K562 (cell line): ENCODE measurements at regions not wholly inside any gene's neighbourhood (a gene's known extent, or its start where the extent isn't known, plus 50 kb on each side); places are given as distances from the start of the nearest gene placed in this dataset.

Experiments
- ATAC-seq: fragments of 200-7000 bp; cut with Tn5 transposase; 3 replicates; pipeline ENCODE4 v1.9.1; 2020; ENCODE audit warnings: moderate library complexity
- BruUV-seq: library from RNA; stranded (reverse); fragments of 400-500 nt; replicated peaks from 2 replicates; lab custom pipeline; 2021; lab: Mats Ljungman, UMichigan
- CTCF ChIA-PET: fragments of 300-600 bp; formaldehyde crosslinking; extraction: SDS; loops from one replicate; lab custom pipeline; 2021; ENCODE audit warnings: low intra/inter-chr PET ratio; lab: Yijun Ruan, JAX
- POLR2A ChIA-PET: fragments of 300-600, 350-650 bp; sonication (Branson Sonifier 250); formaldehyde crosslinking; extraction: SDS; loops from one replicate; lab custom pipeline; 2021; ENCODE audit warnings: antibody characterized with exemption, inconsistent platforms; lab: Yijun Ruan, JAX
- DNase-seq, 4 experiments: peaks; one replicate each; pipeline versions ENCODE4 v3.0.0 to v3.0.0-alpha.2; 2011 to 2018; ENCODE audit warnings: low spot score in 3 of 4, mixed read lengths in 3 of 4; ENCODE audit errors: extremely low read depth in 1 of 4
- FAIRE-seq: peaks from 2 replicates; lab custom pipeline; 2011; peaks lifted over from hg19 to GRCh38; lab: Jason Lieb, UNC
- H2AFZ ChIP-seq: 2 replicates; pipeline ENCODE4 v1.6.0; 2011; ENCODE audit warnings: low read depth, low read length, control low read depth, inconsistent platforms
- H3K27ac ChIP-seq: fragments of 200-600 bp; 3 replicates; pipeline ENCODE4 v1.8.0; 2011; ENCODE audit warnings: low read depth, mild to moderate bottlenecking, control low read depth, inconsistent platforms, low read length, moderate library complexity, mixed read lengths; ENCODE audit errors: extremely low read depth
- H3K27me3 ChIP-seq, 2 experiments: fragments of 300-600 bp in 1 of 2; 2 replicates in 1 of 2; 3 replicates in 1 of 2; pipeline versions ENCODE4 v1.6.0 to v1.8.0; 2011; ENCODE audit warnings: inconsistent platforms in 2 of 2, low read length in 2 of 2, mild to moderate bottlenecking in 1 of 2, mixed read lengths in 1 of 2, moderate library complexity in 1 of 2; ENCODE audit not compliant: control insufficient read depth in 2 of 2, insufficient read depth in 2 of 2
- H3K36me3 ChIP-seq: fragments of 300-600 bp; 3 replicates; pipeline ENCODE4 v1.8.0; 2011; ENCODE audit warnings: mild to moderate bottlenecking, low read length, inconsistent platforms; ENCODE audit not compliant: control insufficient read depth, insufficient read depth
- H3K4me1 ChIP-seq, 2 experiments: fragments of 200-600 bp in 1 of 2; replicated peaks in 1 of 2; 2 replicates in 1 of 2; 3 replicates in 1 of 2; pipeline versions ENCODE4 v1.5.1 to v1.8.0; 2011; ENCODE audit warnings: inconsistent platforms in 2 of 2, low read length in 2 of 2, mild to moderate bottlenecking in 1 of 2, mixed read lengths in 1 of 2, moderate library complexity in 1 of 2; ENCODE audit not compliant: control insufficient read depth in 2 of 2, insufficient read depth in 2 of 2
- H3K4me2 ChIP-seq: 2 replicates; pipeline ENCODE4 v1.6.1; 2011; ENCODE audit warnings: low read length, control low read depth, inconsistent platforms, mixed read lengths; ENCODE audit not compliant: insufficient read depth
- H3K4me3 ChIP-seq: fragments of 200-600 bp; sonication (generic), shearing (Covaris generic); 2 replicates; pipeline ENCODE4 v1.5.1; 2016; ENCODE audit warnings: control low read depth, inconsistent platforms
- H3K79me2 ChIP-seq: fragments of 200-600 bp; 3 replicates; pipeline ENCODE4 v1.8.0; 2011; ENCODE audit warnings: low read length, inconsistent platforms; ENCODE audit not compliant: control insufficient read depth, insufficient read depth
- H3K9ac ChIP-seq, 2 experiments: 2 replicates each; pipeline versions ENCODE4 v1.6.0 to v1.6.1; 2011; ENCODE audit warnings: low read depth in 2 of 2, low read length in 2 of 2, control low read depth in 1 of 2, inconsistent platforms in 1 of 2, mild to moderate bottlenecking in 1 of 2, mixed read lengths in 1 of 2; ENCODE audit not compliant: insufficient read depth in 1 of 2
- H3K9me1 ChIP-seq: one replicate; pipeline ENCODE4 v1.6.0; 2011; ENCODE audit warnings: inconsistent platforms, mild to moderate bottlenecking, low read length, moderate library complexity; ENCODE audit not compliant: control insufficient read depth, insufficient read depth
- H3K9me3 ChIP-seq: replicated peaks from 2 replicates; pipeline ENCODE4 v1.5.1; 2011; ENCODE audit warnings: low read depth, low read length, inconsistent platforms; ENCODE audit not compliant: control insufficient read depth, insufficient read depth
- H4K20me1 ChIP-seq: replicated peaks from 2 replicates; pipeline ENCODE4 v1.6.1; 2011; ENCODE audit warnings: low read length, inconsistent platforms, mixed read lengths; ENCODE audit not compliant: control insufficient read depth, insufficient read depth
- BDP1 ChIP-seq: IDR thresholded peaks from 3 replicates; pipeline ENCODE4 v1.6.1; 2011; ENCODE audit not compliant: insufficient read length, insufficient read depth
- CSDE1 ChIP-seq, 2 experiments: fragments of 450-650 bp; IDR thresholded peaks; 2 replicates each; pipeline ENCODE4 v1.6.1; 2016; ENCODE audit warnings: mild to moderate bottlenecking in 1 of 2
- HNRNPUL1 ChIP-seq: fragments of 200-400 bp; formaldehyde crosslinking; IDR thresholded peaks from 2 replicates; pipeline ENCODE4 v1.6.1; 2017; ENCODE audit warnings: low read length
- KDM1A ChIP-seq, 2 experiments: fragments of 450-650 bp; IDR thresholded peaks; 2 replicates each; pipeline ENCODE4 v1.6.1; 2016; ENCODE audit warnings: mild to moderate bottlenecking in 2 of 2
- NFE2 ChIP-seq: IDR thresholded peaks from 2 replicates; pipeline ENCODE4 v1.6.1; 2014; ENCODE audit warnings: antibody characterized with exemption, low read depth
- NR2C2 ChIP-seq, 2 experiments: fragments of 200-800 bp in 1 of 2; sonication (Bioruptor generic) in 1 of 2; sonication (generic) in 1 of 2; formaldehyde crosslinking in 1 of 2; IDR thresholded peaks; 2 replicates each; pipeline versions ENCODE4 v1.6.1 to v1.8.0; 2016 to 2022; ENCODE audit warnings: mild to moderate bottlenecking in 1 of 2, missing compliant biosample characterization in 1 of 2, missing genetic modification characterization in 1 of 2, missing genetic modification reagents in 1 of 2
- NRF1 ChIP-seq, 2 experiments: fragments of 450-650 bp; IDR thresholded peaks in 1 of 2; conservative IDR thresholded peaks in 1 of 2; 2 replicates each; pipeline ENCODE4 v1.6.1; 2014; ENCODE audit warnings: mild to moderate bottlenecking in 2 of 2
- POLR2AphosphoS5 ChIP-seq: IDR thresholded peaks from 2 replicates; pipeline ENCODE4 v1.6.1; 2011; ENCODE audit warnings: mild to moderate bottlenecking, low read depth, low read length, moderate library complexity; ENCODE audit not compliant: control insufficient read depth, insufficient read depth
- PTBP1 ChIP-seq: fragments of 200-400 bp; formaldehyde crosslinking; IDR thresholded peaks from 2 replicates; pipeline ENCODE4 v1.6.1; 2017; ENCODE audit warnings: low read depth, low read length
- RNF2 ChIP-seq: sonication (generic); IDR thresholded peaks from 2 replicates; pipeline ENCODE4 v1.6.1; 2016
- ZKSCAN8 ChIP-seq: fragments of 200-800 bp; sonication (Bioruptor generic); IDR thresholded peaks from 2 replicates; pipeline ENCODE4 v1.6.1; 2016; ENCODE audit warnings: missing genetic modification characterization, missing compliant biosample characterization
- ZNF165 ChIP-seq: fragments of 250-450 bp; sonication (Bioruptor Pico); IDR thresholded peaks from 2 replicates; pipeline ENCODE4 v1.4.0; 2020; ENCODE audit warnings: borderline replicate concordance
- ZNF583 ChIP-seq: fragments of 250-450 bp; sonication (Bioruptor Pico); IDR thresholded peaks from 2 replicates; pipeline ENCODE4 v1.4.0; 2020
- ZNF668 ChIP-seq: fragments of 250-450 bp; sonication (Bioruptor Pico); IDR thresholded peaks from 2 replicates; pipeline ENCODE4 v1.8.0; 2022; ENCODE audit warnings: mild to moderate bottlenecking, inconsistent platforms
- WGBS: fragments of 100-300 bp; shearing (Covaris generic); methylation state at CpG from one replicate; pipeline ENCODE4 v1.1.6; 2016; ENCODE audit warnings: low coverage, mixed read lengths; ENCODE audit not compliant: insufficient coverage; ENCODE audit errors: missing lambda C conversion rate; 5-methylcytosine and 5-hydroxymethylcytosine counted together
- in situ Hi-C: fragments of 300-500 bp; cut with MboI; formaldehyde crosslinking; loops from 4 replicates; pipeline ENCODE4 v1.15.0; 2018; ENCODE audit warnings: inconsistent platforms, mixed read lengths
- intact Hi-C: fragments of 100-400 bp; cut with micrococcal nuclease; formaldehyde crosslinking; loops from 2 replicates; pipeline ENCODE4 v1.14.2; 2022
- TF ChIP-seq, protein P1 (sequence below): sonication (generic); formaldehyde crosslinking; IDR thresholded peaks from 2 replicates; pipeline ENCODE4 v1.8.0; 2022; ENCODE audit warnings: mild to moderate bottlenecking, missing genetic modification reagents
- TF ChIP-seq, protein P2 (sequence below): fragments of 450-650 bp; IDR thresholded peaks from 2 replicates; pipeline ENCODE4 v1.7.1; 2018; ENCODE audit warnings: mild to moderate bottlenecking, low read depth; ENCODE audit not compliant: partially characterized antibody

DNA sequence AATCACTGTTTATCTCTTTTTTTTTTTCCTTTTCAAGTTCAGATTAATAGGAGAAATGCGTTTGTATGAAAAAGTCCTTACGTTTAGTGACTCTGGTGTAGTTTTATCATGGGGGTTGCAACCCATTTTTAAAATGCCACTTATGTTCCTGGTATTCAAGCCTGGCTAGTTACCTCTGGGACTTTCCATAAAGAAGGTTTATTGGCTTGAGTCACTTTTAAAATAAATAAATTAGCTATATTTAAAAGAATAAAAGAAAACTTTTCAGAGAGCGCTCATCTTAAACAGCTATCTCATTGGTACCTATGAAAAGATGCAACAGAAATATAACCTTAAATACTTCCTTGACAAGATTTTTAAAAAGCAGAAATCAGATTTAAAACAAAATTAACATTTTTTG is 275.0 kb upstream of the IL1RAPL1 start:
- no peak for ATAC-seq
- ChIA-PET POLR2A (no interaction called here), CTCF (no interaction called here)
- Histone ChIP-seq H3K4me1 (no peaks in the 10 kb centered on the region), H3K4me2 (no peak overlapping the region), H4K20me1 (no peaks in the 10 kb centered on the region), H3K9me3 (no peaks in the 10 kb centered on the region), H3K9me1 (no peaks in the 10 kb centered on the region), H3K4me3 (no peak overlapping the region), H3K36me3 (no peaks in the 10 kb centered on the region), H3K27me3 (no peaks in the 10 kb centered on the region), H3K79me2 (no peaks in the 10 kb centered on the region), H2AFZ (no peak overlapping the region), H3K9ac (no peak overlapping the region), H3K27ac (no peak overlapping the region)
- in situ Hi-C loops = no loop called here
- intact Hi-C loops = no loop called here
- no TSS peak for BruUV-seq
- WGBS = 4% methylated on average over 3 of the region's 3 CpGs
- DNase-seq = no peak
- no peak for FAIRE-seq
- no peak for TF ChIP-seq ZKSCAN8 (CRISPR knock-in tag)
- TF ChIP-seq POLR2AphosphoS5 = no peak
- TF ChIP-seq NRF1 (conservative IDR thresholded peaks at IDR 0.05 in 1 of 2, IDR thresholded peaks at IDR 0.05 in 1 of 2) = no peak
- TF ChIP-seq KDM1A (IDR thresholded peaks at IDR 0.05) = no peak
- no peak for TF ChIP-seq RNF2
- no peak for TF ChIP-seq HNRNPUL1
- no peak for TF ChIP-seq ZNF583 (CRISPR knock-in tag)
- TF ChIP-seq PTBP1 = no peak
- no peak for TF ChIP-seq ZNF668 (CRISPR knock-in tag)
- TF ChIP-seq NR2C2 (CRISPR knock-in tag; IDR thresholded peaks at IDR 0.05) = no peak
- no peak for TF ChIP-seq NR2C2 (tag; IDR thresholded peaks at IDR 0.05)
- TF ChIP-seq, protein P1, sequence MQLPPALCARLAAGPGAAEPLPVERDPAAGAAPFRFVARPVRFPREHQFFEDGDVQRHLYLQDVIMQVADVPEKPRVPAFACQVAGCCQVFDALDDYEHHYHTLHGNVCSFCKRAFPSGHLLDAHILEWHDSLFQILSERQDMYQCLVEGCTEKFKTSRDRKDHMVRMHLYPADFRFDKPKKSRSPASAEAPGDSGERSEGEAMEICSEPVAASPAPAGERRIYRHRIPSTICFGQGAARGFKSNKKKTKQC (CRISPR knock-in tag) = no peak
- TF ChIP-seq ZNF165 (CRISPR knock-in tag) = no peak
- no peak for TF ChIP-seq BDP1
- no peak for TF ChIP-seq CSDE1 (IDR thresholded peaks at IDR 0.05)
- TF ChIP-seq NFE2 = no peak
- TF ChIP-seq, protein P2, sequence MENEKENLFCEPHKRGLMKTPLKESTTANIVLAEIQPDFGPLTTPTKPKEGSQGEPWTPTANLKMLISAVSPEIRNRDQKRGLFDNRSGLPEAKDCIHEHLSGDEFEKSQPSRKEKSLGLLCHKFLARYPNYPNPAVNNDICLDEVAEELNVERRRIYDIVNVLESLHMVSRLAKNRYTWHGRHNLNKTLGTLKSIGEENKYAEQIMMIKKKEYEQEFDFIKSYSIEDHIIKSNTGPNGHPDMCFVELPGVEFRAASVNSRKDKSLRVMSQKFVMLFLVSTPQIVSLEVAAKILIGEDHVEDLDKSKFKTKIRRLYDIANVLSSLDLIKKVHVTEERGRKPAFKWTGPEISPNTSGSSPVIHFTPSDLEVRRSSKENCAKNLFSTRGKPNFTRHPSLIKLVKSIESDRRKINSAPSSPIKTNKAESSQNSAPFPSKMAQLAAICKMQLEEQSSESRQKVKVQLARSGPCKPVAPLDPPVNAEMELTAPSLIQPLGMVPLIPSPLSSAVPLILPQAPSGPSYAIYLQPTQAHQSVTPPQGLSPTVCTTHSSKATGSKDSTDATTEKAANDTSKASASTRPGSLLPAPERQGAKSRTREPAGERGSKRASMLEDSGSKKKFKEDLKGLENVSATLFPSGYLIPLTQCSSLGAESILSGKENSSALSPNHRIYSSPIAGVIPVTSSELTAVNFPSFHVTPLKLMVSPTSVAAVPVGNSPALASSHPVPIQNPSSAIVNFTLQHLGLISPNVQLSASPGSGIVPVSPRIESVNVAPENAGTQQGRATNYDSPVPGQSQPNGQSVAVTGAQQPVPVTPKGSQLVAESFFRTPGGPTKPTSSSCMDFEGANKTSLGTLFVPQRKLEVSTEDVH = no peak
